Upper lobe of left lung (tissue), 4 donors: ENCODE measurements at regions not wholly inside any gene's neighbourhood (a gene's known extent, or its start where the extent isn't known, plus 50 kb on each side); places are given as distances from the start of the nearest gene placed in this dataset.
"Not testable (repeated sequence)": the region's sequence is repeated elsewhere in the genome, so short reads cannot be mapped to it uniquely, and the experiment has no call there.

Experiments
- POLR2A ChIP-seq, 4 donors: fragments of 450-650 bp; IDR thresholded peaks; one replicate each; pipeline ENCODE4 v1.5.1; 2016 to 2017; ENCODE audit warnings: antibody characterized with exemption in 4 of 4, mild to moderate bottlenecking in 2 of 4
- TF ChIP-seq, protein P1 (sequence below), 6 experiments: fragments of 450-650 bp in 4 of 6; fragments of 200-600 bp in 2 of 6; sonication (generic) in 2 of 6; IDR thresholded peaks; one replicate each; pipeline ENCODE4 v1.5.1; 2016 to 2019; ENCODE audit warnings: antibody characterized with exemption in 6 of 6

DNA sequence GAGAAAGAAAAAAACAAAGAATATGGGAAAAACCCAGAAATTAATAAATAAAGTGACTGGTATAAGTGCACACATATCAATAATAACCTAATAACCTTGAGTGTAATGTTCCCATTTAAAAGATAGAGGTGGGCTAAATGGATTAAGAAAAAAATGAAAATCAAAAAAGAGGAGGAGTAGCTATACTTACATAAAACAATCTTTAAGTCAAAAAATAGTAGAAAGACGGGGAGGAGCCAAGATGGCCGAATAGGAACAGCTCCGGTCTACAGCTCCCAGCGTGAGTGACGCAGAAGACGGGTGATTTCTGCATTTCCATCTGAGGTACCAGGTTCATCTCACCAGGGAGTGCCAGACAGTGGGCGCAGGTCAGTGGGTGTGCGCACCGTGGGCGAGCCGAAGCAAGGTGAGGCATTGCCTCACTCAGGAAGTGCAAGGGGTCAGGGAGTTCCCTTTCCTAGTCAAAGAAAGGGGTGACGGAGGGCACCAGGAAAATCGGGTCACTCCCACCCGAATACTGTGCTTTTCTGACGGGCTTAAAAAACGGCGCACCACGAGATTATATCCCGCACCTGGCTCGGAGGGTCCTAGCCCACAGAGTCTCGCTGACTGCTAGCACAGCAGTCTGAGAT lies 279.0 kb downstream of the RPAP3 start:
- TF ChIP-seq, protein P1, sequence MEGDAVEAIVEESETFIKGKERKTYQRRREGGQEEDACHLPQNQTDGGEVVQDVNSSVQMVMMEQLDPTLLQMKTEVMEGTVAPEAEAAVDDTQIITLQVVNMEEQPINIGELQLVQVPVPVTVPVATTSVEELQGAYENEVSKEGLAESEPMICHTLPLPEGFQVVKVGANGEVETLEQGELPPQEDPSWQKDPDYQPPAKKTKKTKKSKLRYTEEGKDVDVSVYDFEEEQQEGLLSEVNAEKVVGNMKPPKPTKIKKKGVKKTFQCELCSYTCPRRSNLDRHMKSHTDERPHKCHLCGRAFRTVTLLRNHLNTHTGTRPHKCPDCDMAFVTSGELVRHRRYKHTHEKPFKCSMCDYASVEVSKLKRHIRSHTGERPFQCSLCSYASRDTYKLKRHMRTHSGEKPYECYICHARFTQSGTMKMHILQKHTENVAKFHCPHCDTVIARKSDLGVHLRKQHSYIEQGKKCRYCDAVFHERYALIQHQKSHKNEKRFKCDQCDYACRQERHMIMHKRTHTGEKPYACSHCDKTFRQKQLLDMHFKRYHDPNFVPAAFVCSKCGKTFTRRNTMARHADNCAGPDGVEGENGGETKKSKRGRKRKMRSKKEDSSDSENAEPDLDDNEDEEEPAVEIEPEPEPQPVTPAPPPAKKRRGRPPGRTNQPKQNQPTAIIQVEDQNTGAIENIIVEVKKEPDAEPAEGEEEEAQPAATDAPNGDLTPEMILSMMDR (IDR thresholded peaks at IDR 0.05), result not testable (repeated sequence)
- not testable (repeated sequence) for TF ChIP-seq POLR2A (IDR thresholded peaks at IDR 0.05)
